Activated CD4-positive, alpha-beta T cell treated with anti-CD3 and anti-CD28 coated beads, Interleukin-2, amount 10 ng/mL, durations not matched to agents 7 days and 5 days (primary cell): ENCODE measurements at regions not wholly inside any gene's neighbourhood (a gene's known extent, or its start where the extent isn't known, plus 50 kb on each side); places are given as distances from the start of the nearest gene placed in this dataset.

Source experiments
- CTCF ChIA-PET: fragments of 350-600 bp; sonication (Branson Sonifier 250); formaldehyde crosslinking; loops from one replicate; lab custom pipeline; 2021; ENCODE audit warnings: antibody characterized with exemption; lab: Charles Lee
- POLR2A ChIA-PET: fragments of 350-600 bp; sonication (Branson Sonifier 250); formaldehyde crosslinking; loops from one replicate; lab custom pipeline; 2021; ENCODE audit warnings: antibody characterized with exemption; lab: Charles Lee
- DNase-seq: peaks from one replicate; pipeline ENCODE4 v3.0.0-alpha.2; 2020
- H3K27ac Mint-ChIP-seq: one replicate; pipeline ENCODE4 v1.8.0; 2021; ENCODE audit warnings: mild to moderate bottlenecking, moderate library complexity, mixed read lengths
- H3K27me3 Mint-ChIP-seq: one replicate; pipeline ENCODE4 v1.8.0; 2021; ENCODE audit warnings: mixed read lengths
- H3K36me3 Mint-ChIP-seq: one replicate; pipeline ENCODE4 v1.8.0; 2021; ENCODE audit warnings: low read depth, mixed read lengths
- H3K4me1 Mint-ChIP-seq: one replicate; pipeline ENCODE4 v1.8.0; 2021; ENCODE audit warnings: mixed read lengths
- H3K4me3 Mint-ChIP-seq: one replicate; pipeline ENCODE4 v1.8.0; 2021; ENCODE audit warnings: mild to moderate bottlenecking, moderate library complexity, mixed read lengths
- H3K9me3 Mint-ChIP-seq: one replicate; pipeline ENCODE4 v1.8.0; 2021; ENCODE audit warnings: mixed read lengths

DNA sequence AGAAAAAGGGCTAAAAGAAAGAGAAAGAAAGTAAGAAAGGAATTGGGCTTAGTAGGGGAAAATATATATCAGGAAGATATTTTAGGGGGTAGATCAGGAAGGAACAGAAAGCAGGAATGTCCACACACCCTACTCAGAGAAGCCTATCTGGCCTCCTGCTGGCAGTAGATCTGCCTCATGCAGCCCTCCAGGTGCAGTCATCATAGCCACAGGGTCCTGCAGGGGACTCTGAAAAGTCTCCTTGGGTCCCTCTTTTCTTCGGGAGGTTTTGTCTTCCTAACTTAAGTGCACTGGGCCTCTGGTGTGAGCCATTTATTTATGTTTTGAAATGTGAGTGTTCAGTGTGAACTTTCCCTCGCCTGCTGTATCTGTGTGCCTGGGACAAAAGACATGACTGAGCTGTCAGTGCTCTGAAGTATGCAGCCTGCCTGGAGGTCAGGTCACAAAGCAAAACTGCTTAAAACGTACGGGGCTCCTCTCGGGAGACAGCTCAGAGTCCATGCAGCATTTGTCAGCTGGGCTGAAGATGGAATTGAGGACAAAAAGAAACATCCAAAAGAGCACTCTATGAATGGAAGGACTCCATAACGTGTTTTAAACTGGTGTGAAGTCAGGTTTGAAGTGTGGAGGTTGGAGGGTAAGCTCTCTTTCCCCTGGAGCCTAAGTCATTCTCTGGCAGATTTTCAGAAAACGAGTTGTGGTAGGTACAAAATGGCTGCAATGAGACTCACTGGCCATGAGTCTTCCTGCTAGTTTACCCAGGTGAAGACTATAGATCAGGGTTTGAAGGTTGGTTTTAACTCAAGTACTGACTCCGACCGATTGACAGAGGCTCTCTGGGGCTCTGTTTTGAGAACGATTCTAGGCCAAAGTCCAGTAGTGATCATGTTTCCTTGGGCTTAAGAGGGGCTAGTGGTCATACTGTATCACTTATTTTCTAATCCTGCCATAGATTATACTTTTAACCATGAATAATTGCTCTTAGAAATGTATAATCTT, 151.8 kb upstream of the GDNF start:
- H3K27ac Mint-ChIP-seq, result no peak overlapping the region
- CTCF ChIA-PET, result interaction anchor here (0.7 kb wide), 1 partner anchor 11 kb away, joined by 3 read pairs; no protein-coding TSS in a partner anchor
- POLR2A ChIA-PET, result no interaction called here
- no peaks in the 10 kb centered on the region for H3K9me3 Mint-ChIP-seq
- H3K4me1 Mint-ChIP-seq, result no peaks in the 10 kb centered on the region
- no peak for DNase-seq
- H3K27me3 Mint-ChIP-seq, result no peaks in the 10 kb centered on the region
- no peaks in the 10 kb centered on the region for H3K36me3 Mint-ChIP-seq
- no peak overlapping the region for H3K4me3 Mint-ChIP-seq

- no peak overlapping the region for H3K4me3 Mint-ChIP-seq
- CTCF ChIA-PET, result no interaction called here
These were observed 150.0 kb upstream of the GDNF start for GRCh38 chr5:37989884-37990283.

GRCh38 chr5:37988454-37989046, 148.7 kb upstream of the GDNF start:
- peaks cover 3% of the 10 kb centered on the region for H3K27me3 Mint-ChIP-seq
- no peaks in the 10 kb centered on the region for H3K4me1 Mint-ChIP-seq
- no peak overlapping the region for H3K4me3 Mint-ChIP-seq
- ChIA-PET CTCF (no interaction called here), POLR2A (no interaction called here)
- no peak overlapping the region for H3K27ac Mint-ChIP-seq
- no peak for DNase-seq
- no peaks in the 10 kb centered on the region for H3K36me3 Mint-ChIP-seq
- no peaks in the 10 kb centered on the region for H3K9me3 Mint-ChIP-seq

More at GRCh38 chr5:37989884-37990283, 150.0 kb upstream of the GDNF start:
- POLR2A ChIA-PET, result no interaction called here
- Mint-ChIP-seq H3K27ac (no peak overlapping the region), H3K36me3 (no peaks in the 10 kb centered on the region), H3K4me1 (no peaks in the 10 kb centered on the region), H3K27me3 (peaks cover 3% of the 10 kb centered on the region), H3K9me3 (no peaks in the 10 kb centered on the region)
- DNase-seq, result no peak

- ChIA-PET POLR2A (no interaction called here), CTCF (no interaction called here)
- H3K4me3 Mint-ChIP-seq, result no peak overlapping the region
- H3K4me1 Mint-ChIP-seq, result no peaks in the 10 kb centered on the region
- H3K9me3 Mint-ChIP-seq, result no peaks in the 10 kb centered on the region
- no peak for DNase-seq
- H3K27ac Mint-ChIP-seq, result no peak overlapping the region
- H3K36me3 Mint-ChIP-seq, result no peaks in the 10 kb centered on the region
- peaks cover 3% of the 10 kb centered on the region for H3K27me3 Mint-ChIP-seq
These were observed 144.5 kb upstream of the GDNF start for GRCh38 chr5:37984300-37984699.

DNA sequence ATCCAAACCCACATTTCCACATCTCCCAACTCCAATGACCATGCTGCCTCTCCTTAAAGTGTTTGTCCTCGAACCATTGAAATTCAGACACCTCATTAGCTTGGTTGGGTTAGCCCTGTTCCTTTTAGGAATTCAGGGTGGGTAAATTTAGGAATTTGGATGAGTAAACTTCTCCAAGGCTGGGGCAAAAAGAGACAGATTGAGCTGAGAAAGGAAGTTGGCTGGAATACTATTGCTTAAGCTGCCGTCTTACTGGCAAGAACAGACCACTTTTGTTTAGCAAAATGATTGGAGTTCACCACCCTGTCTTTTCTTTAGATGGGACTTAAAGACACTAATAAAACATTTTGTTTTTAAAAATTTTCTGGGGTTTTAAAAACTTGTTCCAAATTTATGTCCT, 143.6 kb upstream of the GDNF start:
- H3K9me3 Mint-ChIP-seq, result no peaks in the 10 kb centered on the region
- peaks cover 3% of the 10 kb centered on the region for H3K27me3 Mint-ChIP-seq
- H3K4me1 Mint-ChIP-seq, result no peaks in the 10 kb centered on the region
- ChIA-PET POLR2A (no interaction called here), CTCF (no interaction called here)
- DNase-seq, result no peak
- H3K36me3 Mint-ChIP-seq, result no peaks in the 10 kb centered on the region
- no peak overlapping the region for H3K4me3 Mint-ChIP-seq
- no peak overlapping the region for H3K27ac Mint-ChIP-seq

DNA sequence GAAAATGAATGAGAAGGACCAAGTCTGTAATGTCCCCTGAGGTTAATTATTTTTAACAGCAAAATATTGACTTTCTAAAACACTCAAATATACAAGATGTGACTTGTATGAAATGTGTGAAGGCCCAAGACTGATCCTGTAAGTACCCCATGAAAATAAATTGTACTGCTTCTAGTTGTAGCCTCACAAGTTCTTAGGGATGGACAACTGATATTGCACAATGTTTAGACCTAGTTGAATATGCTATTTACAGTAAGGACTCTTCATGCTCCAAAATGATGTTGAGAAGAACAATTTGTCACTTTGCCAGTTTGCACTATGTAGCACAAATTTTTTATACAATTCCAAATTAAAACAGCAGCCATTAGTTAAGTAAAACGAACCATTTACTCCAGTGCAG, 139.7 kb upstream of the GDNF start:
- Mint-ChIP-seq H3K4me1 (no peaks in the 10 kb centered on the region), H3K9me3 (peaks cover 5% of the 10 kb centered on the region), H3K36me3 (no peaks in the 10 kb centered on the region), H3K27ac (no peak overlapping the region), H3K27me3 (no peaks in the 10 kb centered on the region), H3K4me3 (no peak overlapping the region)
- ChIA-PET POLR2A (no interaction called here), CTCF (no interaction called here)
- DNase-seq, result no peak

- H3K36me3 Mint-ChIP-seq, result no peaks in the 10 kb centered on the region
- no peak overlapping the region for H3K4me3 Mint-ChIP-seq
- H3K4me1 Mint-ChIP-seq, result no peaks in the 10 kb centered on the region
- H3K9me3 Mint-ChIP-seq, result peaks cover 5% of the 10 kb centered on the region
- CTCF ChIA-PET, result no interaction called here
- no peak overlapping the region for H3K27ac Mint-ChIP-seq
- POLR2A ChIA-PET, result no interaction called here
- peaks cover 5% of the 10 kb centered on the region for H3K27me3 Mint-ChIP-seq
- DNase-seq, result no peak
These were observed 135.7 kb upstream of the GDNF start for GRCh38 chr5:37975531-37975930.

DNA sequence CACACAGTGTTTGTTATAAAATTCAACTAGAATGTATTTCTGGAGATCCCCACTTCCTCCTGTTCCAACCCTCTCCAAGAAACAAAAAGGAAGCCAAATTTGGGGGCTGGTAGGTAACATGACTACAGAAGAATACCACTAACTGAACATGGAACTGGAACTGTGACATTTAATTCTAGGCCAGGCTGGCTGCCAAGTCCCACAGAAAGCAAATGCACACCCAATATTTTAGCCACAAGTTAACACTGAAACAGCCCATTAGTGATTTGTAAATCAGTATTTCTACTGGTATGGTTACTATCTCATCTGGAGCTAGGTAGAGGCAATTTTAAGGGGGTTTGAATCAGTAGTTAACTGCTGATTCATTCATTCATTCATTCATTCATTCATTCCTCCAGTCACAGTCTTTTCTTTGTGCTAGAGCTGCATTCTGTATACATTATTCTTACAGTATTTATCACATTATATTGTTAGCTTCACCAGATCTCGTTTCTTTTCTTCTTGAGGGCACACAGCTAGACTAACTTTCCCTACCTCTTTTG, 131.7 kb upstream of the GDNF start:
- ChIA-PET CTCF (no interaction called here), POLR2A (no interaction called here)
- Mint-ChIP-seq H3K36me3 (no peaks in the 10 kb centered on the region), H3K27me3 (peaks cover 5% of the 10 kb centered on the region), H3K4me1 (no peaks in the 10 kb centered on the region), H3K9me3 (peaks cover under 1% of the 10 kb centered on the region), H3K27ac (no peak overlapping the region), H3K4me3 (no peak overlapping the region)
- DNase-seq, result no peak

DNA sequence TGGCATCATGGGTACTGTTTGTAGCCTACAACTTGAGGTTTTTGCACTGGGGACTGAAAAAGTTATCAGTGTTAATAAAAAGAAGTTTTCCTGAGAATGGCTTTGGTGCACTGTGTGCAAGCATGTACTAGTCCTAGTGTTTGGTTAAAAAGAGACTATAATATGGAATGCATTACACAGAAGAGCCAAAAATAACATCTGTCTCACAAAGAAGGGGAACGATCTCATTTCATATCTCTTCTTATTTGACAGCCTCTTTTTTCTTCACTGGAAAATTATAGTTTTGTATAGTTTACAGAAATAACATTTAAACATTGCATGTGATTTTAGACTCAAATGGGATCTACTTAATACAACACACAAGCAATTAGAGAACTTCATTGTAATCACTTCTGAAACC, 127.0 kb upstream of the GDNF start:
- ChIA-PET CTCF (no interaction called here), POLR2A (no interaction called here)
- H3K4me3 Mint-ChIP-seq, result no peak overlapping the region
- no peaks in the 10 kb centered on the region for H3K9me3 Mint-ChIP-seq
- no peak overlapping the region for H3K27ac Mint-ChIP-seq
- no peaks in the 10 kb centered on the region for H3K4me1 Mint-ChIP-seq
- H3K36me3 Mint-ChIP-seq, result no peaks in the 10 kb centered on the region
- H3K27me3 Mint-ChIP-seq, result peaks cover 5% of the 10 kb centered on the region
- no peak for DNase-seq

GRCh38 chr5:37966291-37966690, 126.5 kb upstream of the GDNF start:
- no peak for DNase-seq
- H3K27ac Mint-ChIP-seq, result no peak overlapping the region
- no peaks in the 10 kb centered on the region for H3K36me3 Mint-ChIP-seq

DNA sequence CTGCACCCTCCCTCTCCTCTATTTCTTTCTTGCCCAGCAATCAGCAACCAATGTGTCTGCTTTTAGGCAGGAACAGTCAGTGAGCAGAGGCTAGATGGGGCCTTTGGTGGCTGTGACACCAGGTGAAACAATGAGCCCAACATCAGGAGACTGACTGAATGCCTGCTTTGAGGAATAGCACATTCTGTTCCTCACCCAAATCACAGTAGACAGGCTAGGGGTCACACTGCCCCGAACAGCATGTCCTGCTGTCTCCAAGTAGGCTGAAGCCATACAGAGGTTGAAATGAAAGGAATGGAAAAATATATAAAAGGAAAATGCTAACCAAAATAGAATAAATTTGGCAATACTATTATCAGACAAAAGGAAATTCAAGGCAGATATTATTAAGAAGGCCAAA, 122.5 kb upstream of the GDNF start:
- ChIA-PET CTCF (no interaction called here), POLR2A (no interaction called here)
- Mint-ChIP-seq H3K36me3 (no peaks in the 10 kb centered on the region), H3K4me1 (no peaks in the 10 kb centered on the region), H3K27ac (no peak overlapping the region), H3K9me3 (peaks cover 10% of the 10 kb centered on the region), H3K4me3 (no peak overlapping the region), H3K27me3 (no peaks in the 10 kb centered on the region)
- DNase-seq, result no peak

More at GRCh38 chr5:37966291-37966690, 126.5 kb upstream of the GDNF start:
- no peaks in the 10 kb centered on the region for H3K4me1 Mint-ChIP-seq
- no peak overlapping the region for H3K4me3 Mint-ChIP-seq
- no peaks in the 10 kb centered on the region for H3K9me3 Mint-ChIP-seq
- H3K27me3 Mint-ChIP-seq, result peaks cover 2% of the 10 kb centered on the region
- POLR2A ChIA-PET, result no interaction called here
- CTCF ChIA-PET, result no interaction called here

- ChIA-PET CTCF (no interaction called here), POLR2A (no interaction called here)
- H3K27me3 Mint-ChIP-seq, result no peaks in the 10 kb centered on the region
- DNase-seq, result no peak
- H3K4me3 Mint-ChIP-seq, result no peak overlapping the region
- H3K27ac Mint-ChIP-seq, result no peak overlapping the region
- H3K4me1 Mint-ChIP-seq, result no peaks in the 10 kb centered on the region
- H3K36me3 Mint-ChIP-seq, result no peaks in the 10 kb centered on the region
- H3K9me3 Mint-ChIP-seq, result peaks cover 10% of the 10 kb centered on the region
These were observed 117.4 kb upstream of the GDNF start for GRCh38 chr5:37957218-37957617.

DNA sequence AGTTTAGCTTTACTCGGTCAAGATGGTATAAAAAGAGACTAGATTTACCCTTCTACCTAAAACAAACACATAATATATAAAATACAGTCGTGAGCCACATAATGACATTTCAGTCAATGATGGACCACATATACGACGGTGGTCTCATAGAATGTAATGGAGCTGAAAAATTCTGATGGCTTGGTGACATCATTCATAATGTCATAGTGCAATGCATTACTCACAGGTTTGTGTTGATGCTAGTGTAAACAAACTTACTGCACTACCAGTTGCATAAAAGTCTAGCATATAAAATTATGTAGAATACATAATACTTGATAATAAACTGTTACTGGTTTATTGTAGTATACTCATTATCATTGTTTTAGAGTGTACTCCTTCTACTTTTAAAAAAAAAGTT, 115.9 kb upstream of the GDNF start:
- Mint-ChIP-seq H3K27me3 (no peaks in the 10 kb centered on the region), H3K4me1 (no peaks in the 10 kb centered on the region), H3K4me3 (no peak overlapping the region), H3K36me3 (no peaks in the 10 kb centered on the region), H3K27ac (no peak overlapping the region), H3K9me3 (peaks cover 10% of the 10 kb centered on the region)
- DNase-seq, result no peak
- POLR2A ChIA-PET, result no interaction called here
- CTCF ChIA-PET, result no interaction called here
